Memory B cell (primary cell): ENCODE measurements at regions not wholly inside any gene's neighbourhood (a gene's known extent, or its start where the extent isn't known, plus 50 kb on each side); places are given as distances from the start of the nearest gene placed in this dataset.

Experiments
- ATAC-seq: fragments of 150-1000 bp; cut with Tn5 transposase; 2 replicates; pipeline ENCODE4 v1.10.0; 2021; ENCODE audit warnings: low read depth, mild to moderate bottlenecking, moderate library complexity
- DNase-seq, 2 donors: peaks; one replicate each; pipeline ENCODE4 v3.0.0; 2022; ENCODE audit warnings: low spot score in 2 of 2
- H3K27ac Mint-ChIP-seq: one replicate; pipeline ENCODE4 v1.8.0; 2022; ENCODE audit warnings: mild to moderate bottlenecking, moderate library complexity, mixed read lengths
- H3K27me3 Mint-ChIP-seq: one replicate; pipeline ENCODE4 v1.8.0; 2022; ENCODE audit warnings: mixed read lengths
- H3K36me3 Mint-ChIP-seq: one replicate; pipeline ENCODE4 v1.8.0; 2022; ENCODE audit warnings: mild to moderate bottlenecking, mixed read lengths
- H3K4me1 Mint-ChIP-seq: one replicate; pipeline ENCODE4 v1.8.0; 2022; ENCODE audit warnings: mixed read lengths
- H3K4me3 Mint-ChIP-seq: one replicate; pipeline ENCODE4 v1.8.0; 2022; ENCODE audit warnings: mild to moderate bottlenecking, moderate library complexity, mixed read lengths
- H3K9me3 Mint-ChIP-seq: one replicate; pipeline ENCODE4 v1.8.0; 2022; ENCODE audit warnings: mixed read lengths

GRCh38 chr4:132823419-132823818 lies 325.7 kb upstream of the PCDH10 start:
- ATAC-seq (no peak), DNase-seq (no peak)
- H3K4me3 Mint-ChIP-seq = no peak overlapping the region
- no peaks in the 10 kb centered on the region for H3K4me1 Mint-ChIP-seq
- no peaks in the 10 kb centered on the region for H3K36me3 Mint-ChIP-seq
- peaks cover 1% of the 10 kb centered on the region for H3K9me3 Mint-ChIP-seq
- no peak overlapping the region for H3K27ac Mint-ChIP-seq
- H3K27me3 Mint-ChIP-seq = no peaks in the 10 kb centered on the region

- Mint-ChIP-seq H3K9me3 (no peaks in the 10 kb centered on the region), H3K36me3 (no peaks in the 10 kb centered on the region), H3K4me3 (no peak overlapping the region), H3K27me3 (no peaks in the 10 kb centered on the region), H3K4me1 (no peaks in the 10 kb centered on the region), H3K27ac (no peak overlapping the region)
- ATAC-seq (no peak), DNase-seq (no peak)
Measured at GRCh38 chr4:132824761-132825160, 324.3 kb upstream of the PCDH10 start.

GRCh38 chr4:132827522-132827921 lies 321.6 kb upstream of the PCDH10 start:
- ATAC-seq (no peak), DNase-seq (no peak)
- Mint-ChIP-seq H3K9me3 (no peaks in the 10 kb centered on the region), H3K4me1 (no peaks in the 10 kb centered on the region), H3K27ac (no peak overlapping the region), H3K4me3 (no peak overlapping the region), H3K36me3 (no peaks in the 10 kb centered on the region), H3K27me3 (no peaks in the 10 kb centered on the region)

DNA sequence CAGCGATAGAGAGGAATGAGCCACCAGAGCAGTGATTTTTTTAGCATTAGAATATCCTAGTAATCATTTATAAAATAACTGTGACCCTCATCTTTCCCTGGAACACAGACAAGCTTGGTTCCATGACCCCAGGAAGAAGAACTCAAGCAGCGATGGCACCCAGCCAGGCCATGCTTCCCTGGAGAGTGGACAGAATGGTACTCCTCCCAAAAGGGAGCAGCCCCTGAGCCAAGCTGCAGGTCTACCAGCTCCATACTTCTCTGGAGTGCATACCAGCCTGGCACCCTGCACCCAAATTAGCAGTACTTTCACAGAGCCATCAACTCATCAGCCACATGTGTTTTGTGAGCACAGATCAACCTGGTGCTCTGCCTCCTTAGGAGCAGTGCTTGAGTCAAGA lies 310.9 kb upstream of the PCDH10 start:
- Mint-ChIP-seq H3K9me3 (peaks cover 14% of the 10 kb centered on the region), H3K36me3 (no peaks in the 10 kb centered on the region), H3K4me3 (no peak overlapping the region), H3K27me3 (no peaks in the 10 kb centered on the region), H3K4me1 (no peaks in the 10 kb centered on the region), H3K27ac (no peak overlapping the region)
- DNase-seq (no peak), ATAC-seq (no peak)

DNA sequence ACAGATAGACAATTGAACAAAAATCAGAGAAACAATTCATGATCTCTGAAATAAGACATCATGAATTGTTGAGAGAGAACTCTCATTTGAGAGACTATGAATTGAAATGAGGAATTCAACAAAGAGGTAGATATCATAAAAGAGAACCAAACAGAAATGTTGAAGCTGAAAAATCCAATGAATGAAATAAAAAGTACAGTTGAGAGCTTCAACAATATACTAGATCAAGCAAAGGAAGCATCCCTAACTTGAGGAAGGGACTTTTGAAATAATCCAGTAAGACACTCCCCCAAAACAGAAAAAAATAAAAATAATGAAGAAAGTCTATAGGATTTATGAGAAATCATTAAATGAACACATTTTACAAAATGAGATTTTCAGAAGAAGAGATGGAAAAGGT lies 310.0 kb upstream of the PCDH10 start:
- H3K4me3 Mint-ChIP-seq = no peak overlapping the region
- H3K27me3 Mint-ChIP-seq = no peaks in the 10 kb centered on the region
- no peaks in the 10 kb centered on the region for H3K4me1 Mint-ChIP-seq
- no peaks in the 10 kb centered on the region for H3K36me3 Mint-ChIP-seq
- DNase-seq = no peak
- H3K27ac Mint-ChIP-seq = no peak overlapping the region
- H3K9me3 Mint-ChIP-seq = peaks cover 14% of the 10 kb centered on the region
- no peak for ATAC-seq

DNA sequence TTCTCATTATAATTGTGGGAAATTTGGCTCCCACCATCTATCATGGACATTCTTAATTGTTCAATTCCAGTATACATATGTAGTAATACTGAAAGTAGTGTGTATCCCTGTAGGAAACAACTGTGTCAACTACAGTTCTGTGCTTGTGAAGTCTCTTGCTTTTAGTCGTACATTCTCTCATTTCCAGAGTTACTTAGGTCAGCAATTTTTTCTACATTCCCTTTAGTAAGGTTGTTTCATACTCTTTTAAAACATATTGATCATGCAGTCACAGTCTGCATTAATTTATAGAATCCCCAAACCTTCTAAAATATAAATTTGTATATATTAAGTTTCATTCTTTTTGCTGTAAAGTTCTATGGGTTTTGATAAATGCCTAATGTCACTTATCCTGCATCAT lies 289.2 kb upstream of the PCDH10 start:
- Mint-ChIP-seq H3K9me3 (peaks cover 2% of the 10 kb centered on the region), H3K27me3 (no peaks in the 10 kb centered on the region), H3K4me1 (no peaks in the 10 kb centered on the region), H3K4me3 (no peak overlapping the region), H3K27ac (no peak overlapping the region), H3K36me3 (no peaks in the 10 kb centered on the region)
- DNase-seq = no peak
- no peak for ATAC-seq

- no peak overlapping the region for H3K27ac Mint-ChIP-seq
- DNase-seq = no peak
- H3K4me3 Mint-ChIP-seq = no peak overlapping the region
- no peaks in the 10 kb centered on the region for H3K4me1 Mint-ChIP-seq
- H3K27me3 Mint-ChIP-seq = no peaks in the 10 kb centered on the region
- H3K36me3 Mint-ChIP-seq = no peaks in the 10 kb centered on the region
- H3K9me3 Mint-ChIP-seq = peaks cover 2% of the 10 kb centered on the region
- no peak for ATAC-seq
Measured at GRCh38 chr4:132860976-132861375, 288.1 kb upstream of the PCDH10 start.

GRCh38 chr4:132863619-132864018 lies 285.5 kb upstream of the PCDH10 start:
- H3K9me3 Mint-ChIP-seq = no peaks in the 10 kb centered on the region
- DNase-seq (no peak), ATAC-seq (no peak)
- H3K4me3 Mint-ChIP-seq = no peak overlapping the region
- no peak overlapping the region for H3K27ac Mint-ChIP-seq
- H3K4me1 Mint-ChIP-seq = no peaks in the 10 kb centered on the region
- H3K36me3 Mint-ChIP-seq = no peaks in the 10 kb centered on the region
- no peaks in the 10 kb centered on the region for H3K27me3 Mint-ChIP-seq

- no peak overlapping the region for H3K4me3 Mint-ChIP-seq
- DNase-seq = no peak
- no peaks in the 10 kb centered on the region for H3K4me1 Mint-ChIP-seq
- H3K36me3 Mint-ChIP-seq = no peaks in the 10 kb centered on the region
- no peaks in the 10 kb centered on the region for H3K27me3 Mint-ChIP-seq
- no peaks in the 10 kb centered on the region for H3K9me3 Mint-ChIP-seq
- no peak for ATAC-seq
- H3K27ac Mint-ChIP-seq = no peak overlapping the region
Measured at GRCh38 chr4:132865458-132865857, 283.6 kb upstream of the PCDH10 start.

DNA sequence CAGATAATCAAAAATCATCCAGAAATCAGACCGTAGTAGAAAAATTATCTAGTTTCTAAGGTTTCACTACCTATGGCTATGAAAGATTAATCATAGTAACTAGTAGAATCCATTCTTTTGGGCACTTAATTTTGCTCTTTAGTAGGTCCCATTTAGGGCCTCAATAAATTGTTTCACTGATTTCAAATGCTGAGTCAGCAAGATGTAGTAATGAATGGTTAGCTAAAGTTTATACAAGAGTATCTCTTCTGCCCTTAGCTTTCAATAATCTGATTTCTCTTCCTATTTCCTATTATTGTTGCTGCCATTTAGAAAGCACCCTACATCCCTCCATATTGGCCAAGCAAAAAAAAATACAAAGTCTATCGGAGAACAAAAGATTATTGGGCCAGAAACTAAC lies 283.2 kb upstream of the PCDH10 start:
- Mint-ChIP-seq H3K9me3 (no peaks in the 10 kb centered on the region), H3K4me3 (no peak overlapping the region), H3K4me1 (no peaks in the 10 kb centered on the region), H3K27me3 (no peaks in the 10 kb centered on the region), H3K36me3 (no peaks in the 10 kb centered on the region), H3K27ac (no peak overlapping the region)
- DNase-seq (no peak), ATAC-seq (no peak)

DNA sequence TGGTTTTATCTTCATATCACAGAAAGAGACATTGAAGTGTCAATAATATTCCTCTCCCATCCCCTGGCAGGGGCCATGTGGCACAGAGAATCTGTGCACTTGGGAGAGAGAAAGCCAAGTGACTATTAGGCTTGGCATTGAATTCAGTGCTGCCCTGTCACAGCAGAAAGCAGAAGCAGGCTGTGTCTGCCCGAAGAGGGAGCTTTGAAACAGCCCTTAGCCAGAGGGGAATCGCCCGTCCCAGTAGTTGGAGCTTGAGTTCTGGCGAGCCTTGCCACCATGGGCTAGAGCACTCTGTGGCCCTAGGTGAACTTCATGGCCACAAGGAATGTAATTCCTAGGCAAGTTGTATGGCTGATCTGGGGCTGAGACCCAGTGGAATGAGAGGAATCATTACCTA lies 282.5 kb upstream of the PCDH10 start:
- H3K27ac Mint-ChIP-seq = no peak overlapping the region
- no peaks in the 10 kb centered on the region for H3K9me3 Mint-ChIP-seq
- no peak overlapping the region for H3K4me3 Mint-ChIP-seq
- no peak for DNase-seq
- no peak for ATAC-seq
- H3K4me1 Mint-ChIP-seq = no peaks in the 10 kb centered on the region
- H3K27me3 Mint-ChIP-seq = no peaks in the 10 kb centered on the region
- H3K36me3 Mint-ChIP-seq = no peaks in the 10 kb centered on the region

DNA sequence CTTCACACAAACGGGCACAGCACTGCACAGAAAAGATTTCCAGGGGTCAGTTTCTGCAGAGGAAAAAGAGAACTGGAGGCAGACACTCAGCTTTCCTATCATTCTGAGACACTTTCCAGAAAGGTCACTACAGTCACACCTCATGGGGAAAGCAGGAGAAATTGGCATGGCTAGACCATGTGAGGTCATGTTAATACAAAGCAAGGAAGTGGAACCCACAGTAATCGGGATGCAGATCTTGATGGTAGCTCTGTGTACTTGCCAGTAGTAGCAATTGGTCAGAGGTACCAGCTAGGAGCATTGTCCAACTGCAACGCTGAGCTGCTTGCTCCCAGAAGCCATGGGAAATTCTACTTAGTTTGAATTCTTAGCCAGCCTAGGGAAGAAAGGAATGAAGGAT lies 255.3 kb upstream of the PCDH10 start:
- H3K4me1 Mint-ChIP-seq = no peaks in the 10 kb centered on the region
- no peaks in the 10 kb centered on the region for H3K36me3 Mint-ChIP-seq
- no peak overlapping the region for H3K4me3 Mint-ChIP-seq
- ATAC-seq (no peak), DNase-seq (no peak)
- H3K27ac Mint-ChIP-seq = no peak overlapping the region
- H3K9me3 Mint-ChIP-seq = peaks cover 5% of the 10 kb centered on the region
- no peaks in the 10 kb centered on the region for H3K27me3 Mint-ChIP-seq

GRCh38 chr4:132901224-132901623 lies 247.9 kb upstream of the PCDH10 start:
- H3K4me3 Mint-ChIP-seq = no peak overlapping the region
- no peaks in the 10 kb centered on the region for H3K36me3 Mint-ChIP-seq
- H3K4me1 Mint-ChIP-seq = no peaks in the 10 kb centered on the region
- ATAC-seq = no peak
- DNase-seq = no peak
- H3K27me3 Mint-ChIP-seq = no peaks in the 10 kb centered on the region
- H3K9me3 Mint-ChIP-seq = peaks cover 6% of the 10 kb centered on the region
- H3K27ac Mint-ChIP-seq = no peak overlapping the region

DNA sequence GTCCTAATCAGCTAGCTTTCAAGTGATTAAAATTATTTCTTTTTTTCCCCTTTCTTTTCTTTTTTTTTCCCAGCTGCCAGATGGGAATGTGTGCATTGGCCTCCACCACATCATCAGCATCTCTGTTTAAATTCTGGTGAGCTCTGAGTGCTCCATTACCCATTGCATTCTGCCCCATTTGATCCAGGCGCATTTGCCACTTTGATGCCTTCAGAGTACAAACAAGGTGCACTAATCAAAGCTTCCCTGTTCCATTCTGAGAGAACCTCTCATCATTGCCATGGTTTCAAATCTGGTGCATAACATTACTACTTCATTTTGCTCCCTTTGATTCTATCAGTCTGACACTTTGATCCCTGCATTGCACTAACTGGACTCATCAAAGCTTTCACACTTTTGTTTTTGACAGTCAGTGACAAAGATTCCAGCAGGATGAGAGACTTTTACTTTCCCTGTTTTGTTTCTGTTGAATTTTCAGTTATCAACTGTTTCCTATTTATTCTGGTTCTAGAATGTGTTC lies 238.8 kb upstream of the PCDH10 start:
- Mint-ChIP-seq H3K27ac (no peak overlapping the region), H3K27me3 (no peaks in the 10 kb centered on the region), H3K4me3 (no peak overlapping the region), H3K36me3 (no peaks in the 10 kb centered on the region), H3K9me3 (peaks cover 4% of the 10 kb centered on the region), H3K4me1 (no peaks in the 10 kb centered on the region)
- no peak for ATAC-seq
- no peak for DNase-seq

GRCh38 chr4:132918096-132918495 lies 231.0 kb upstream of the PCDH10 start:
- Mint-ChIP-seq H3K36me3 (no peaks in the 10 kb centered on the region), H3K27ac (no peak overlapping the region), H3K4me1 (no peaks in the 10 kb centered on the region), H3K9me3 (no peaks in the 10 kb centered on the region), H3K27me3 (no peaks in the 10 kb centered on the region), H3K4me3 (no peak overlapping the region)
- DNase-seq = no peak
- ATAC-seq = no peak

GRCh38 chr4:132923516-132923915 lies 225.6 kb upstream of the PCDH10 start:
- DNase-seq = no peak
- H3K27ac Mint-ChIP-seq = no peak overlapping the region
- no peaks in the 10 kb centered on the region for H3K9me3 Mint-ChIP-seq
- no peaks in the 10 kb centered on the region for H3K36me3 Mint-ChIP-seq
- no peak for ATAC-seq
- no peak overlapping the region for H3K4me3 Mint-ChIP-seq
- no peaks in the 10 kb centered on the region for H3K27me3 Mint-ChIP-seq
- no peaks in the 10 kb centered on the region for H3K4me1 Mint-ChIP-seq
